ENCODE measurements at regions not wholly inside any gene's neighbourhood (a gene's known extent, or its start where the extent isn't known, plus 50 kb on each side); places are given as distances from the start of the nearest gene placed in this dataset.

- no peak for TF ChIP-seq ZNF746 (CRISPR knock-in tag; IDR thresholded peaks at IDR 0.05)
- TF ChIP-seq EZH2 (conservative IDR thresholded peaks at IDR 0.05; ENCODE audit: low read depth, low read length), result no peak
- TF ChIP-seq NFE2L2 (IDR thresholded peaks at IDR 0.05; ENCODE audit: low read length), result no peak
- no peak for TF ChIP-seq RAD21 (CRISPR knock-in tag; IDR thresholded peaks at IDR 0.05)
- no peak for TF ChIP-seq TSC22D2 (CRISPR knock-in tag; IDR thresholded peaks at IDR 0.05; ENCODE audit: borderline replicate concordance)
- TF ChIP-seq, protein P1, sequence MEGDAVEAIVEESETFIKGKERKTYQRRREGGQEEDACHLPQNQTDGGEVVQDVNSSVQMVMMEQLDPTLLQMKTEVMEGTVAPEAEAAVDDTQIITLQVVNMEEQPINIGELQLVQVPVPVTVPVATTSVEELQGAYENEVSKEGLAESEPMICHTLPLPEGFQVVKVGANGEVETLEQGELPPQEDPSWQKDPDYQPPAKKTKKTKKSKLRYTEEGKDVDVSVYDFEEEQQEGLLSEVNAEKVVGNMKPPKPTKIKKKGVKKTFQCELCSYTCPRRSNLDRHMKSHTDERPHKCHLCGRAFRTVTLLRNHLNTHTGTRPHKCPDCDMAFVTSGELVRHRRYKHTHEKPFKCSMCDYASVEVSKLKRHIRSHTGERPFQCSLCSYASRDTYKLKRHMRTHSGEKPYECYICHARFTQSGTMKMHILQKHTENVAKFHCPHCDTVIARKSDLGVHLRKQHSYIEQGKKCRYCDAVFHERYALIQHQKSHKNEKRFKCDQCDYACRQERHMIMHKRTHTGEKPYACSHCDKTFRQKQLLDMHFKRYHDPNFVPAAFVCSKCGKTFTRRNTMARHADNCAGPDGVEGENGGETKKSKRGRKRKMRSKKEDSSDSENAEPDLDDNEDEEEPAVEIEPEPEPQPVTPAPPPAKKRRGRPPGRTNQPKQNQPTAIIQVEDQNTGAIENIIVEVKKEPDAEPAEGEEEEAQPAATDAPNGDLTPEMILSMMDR (CRISPR knock-in tag; IDR thresholded peaks at IDR 0.05), result no peak
- no peak for TF ChIP-seq FOXP1 (IDR thresholded peaks at IDR 0.05)
- TF ChIP-seq FOXP1 (CRISPR knock-in tag; IDR thresholded peaks at IDR 0.05), result no peak
- no peak for TF ChIP-seq NFE2 (CRISPR knock-in tag; IDR thresholded peaks at IDR 0.05)
- no peak for TF ChIP-seq BRF2 (CRISPR knock-in tag; IDR thresholded peaks at IDR 0.05)
- no peak for TF ChIP-seq ZNF101 (CRISPR knock-in tag; IDR thresholded peaks at IDR 0.05; ENCODE audit: borderline replicate concordance, low read depth)
- TF ChIP-seq PAWR (CRISPR knock-in tag; IDR thresholded peaks at IDR 0.05; ENCODE audit: borderline replicate concordance), result no peak
- no peak for TF ChIP-seq FLYWCH1 (CRISPR knock-in tag; IDR thresholded peaks at IDR 0.05)
- TF ChIP-seq, protein P2, sequence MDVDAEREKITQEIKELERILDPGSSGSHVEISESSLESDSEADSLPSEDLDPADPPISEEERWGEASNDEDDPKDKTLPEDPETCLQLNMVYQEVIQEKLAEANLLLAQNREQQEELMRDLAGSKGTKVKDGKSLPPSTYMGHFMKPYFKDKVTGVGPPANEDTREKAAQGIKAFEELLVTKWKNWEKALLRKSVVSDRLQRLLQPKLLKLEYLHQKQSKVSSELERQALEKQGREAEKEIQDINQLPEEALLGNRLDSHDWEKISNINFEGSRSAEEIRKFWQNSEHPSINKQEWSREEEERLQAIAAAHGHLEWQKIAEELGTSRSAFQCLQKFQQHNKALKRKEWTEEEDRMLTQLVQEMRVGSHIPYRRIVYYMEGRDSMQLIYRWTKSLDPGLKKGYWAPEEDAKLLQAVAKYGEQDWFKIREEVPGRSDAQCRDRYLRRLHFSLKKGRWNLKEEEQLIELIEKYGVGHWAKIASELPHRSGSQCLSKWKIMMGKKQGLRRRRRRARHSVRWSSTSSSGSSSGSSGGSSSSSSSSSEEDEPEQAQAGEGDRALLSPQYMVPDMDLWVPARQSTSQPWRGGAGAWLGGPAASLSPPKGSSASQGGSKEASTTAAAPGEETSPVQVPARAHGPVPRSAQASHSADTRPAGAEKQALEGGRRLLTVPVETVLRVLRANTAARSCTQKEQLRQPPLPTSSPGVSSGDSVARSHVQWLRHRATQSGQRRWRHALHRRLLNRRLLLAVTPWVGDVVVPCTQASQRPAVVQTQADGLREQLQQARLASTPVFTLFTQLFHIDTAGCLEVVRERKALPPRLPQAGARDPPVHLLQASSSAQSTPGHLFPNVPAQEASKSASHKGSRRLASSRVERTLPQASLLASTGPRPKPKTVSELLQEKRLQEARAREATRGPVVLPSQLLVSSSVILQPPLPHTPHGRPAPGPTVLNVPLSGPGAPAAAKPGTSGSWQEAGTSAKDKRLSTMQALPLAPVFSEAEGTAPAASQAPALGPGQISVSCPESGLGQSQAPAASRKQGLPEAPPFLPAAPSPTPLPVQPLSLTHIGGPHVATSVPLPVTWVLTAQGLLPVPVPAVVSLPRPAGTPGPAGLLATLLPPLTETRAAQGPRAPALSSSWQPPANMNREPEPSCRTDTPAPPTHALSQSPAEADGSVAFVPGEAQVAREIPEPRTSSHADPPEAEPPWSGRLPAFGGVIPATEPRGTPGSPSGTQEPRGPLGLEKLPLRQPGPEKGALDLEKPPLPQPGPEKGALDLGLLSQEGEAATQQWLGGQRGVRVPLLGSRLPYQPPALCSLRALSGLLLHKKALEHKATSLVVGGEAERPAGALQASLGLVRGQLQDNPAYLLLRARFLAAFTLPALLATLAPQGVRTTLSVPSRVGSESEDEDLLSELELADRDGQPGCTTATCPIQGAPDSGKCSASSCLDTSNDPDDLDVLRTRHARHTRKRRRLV (CRISPR knock-in tag; IDR thresholded peaks at IDR 0.05), result no peak
- no peak for TF ChIP-seq ZNF850 (CRISPR knock-in tag; conservative IDR thresholded peaks at IDR 0.05)
Measured at GRCh38 chr1:79775402-79775801, 768.9 kb upstream of the ADGRL4 start.

Data from HepG2 (cell line).